Left forelimb (tissue), 1 donor: ENCODE measurements at regions not wholly inside any gene's neighbourhood (a gene's known extent, or its start where the extent isn't known, plus 50 kb on each side); places are given as distances from the start of the nearest gene placed in this dataset.
"Not testable (repeated sequence)": the region's sequence is repeated elsewhere in the genome, so short reads cannot be mapped to it uniquely, and the experiment has no call there.

Source experiments
- DNase-seq: peaks from one replicate; pipeline ENCODE4 v3.0.0-alpha.2; 2018; ENCODE audit warnings: low spot score

DNA sequence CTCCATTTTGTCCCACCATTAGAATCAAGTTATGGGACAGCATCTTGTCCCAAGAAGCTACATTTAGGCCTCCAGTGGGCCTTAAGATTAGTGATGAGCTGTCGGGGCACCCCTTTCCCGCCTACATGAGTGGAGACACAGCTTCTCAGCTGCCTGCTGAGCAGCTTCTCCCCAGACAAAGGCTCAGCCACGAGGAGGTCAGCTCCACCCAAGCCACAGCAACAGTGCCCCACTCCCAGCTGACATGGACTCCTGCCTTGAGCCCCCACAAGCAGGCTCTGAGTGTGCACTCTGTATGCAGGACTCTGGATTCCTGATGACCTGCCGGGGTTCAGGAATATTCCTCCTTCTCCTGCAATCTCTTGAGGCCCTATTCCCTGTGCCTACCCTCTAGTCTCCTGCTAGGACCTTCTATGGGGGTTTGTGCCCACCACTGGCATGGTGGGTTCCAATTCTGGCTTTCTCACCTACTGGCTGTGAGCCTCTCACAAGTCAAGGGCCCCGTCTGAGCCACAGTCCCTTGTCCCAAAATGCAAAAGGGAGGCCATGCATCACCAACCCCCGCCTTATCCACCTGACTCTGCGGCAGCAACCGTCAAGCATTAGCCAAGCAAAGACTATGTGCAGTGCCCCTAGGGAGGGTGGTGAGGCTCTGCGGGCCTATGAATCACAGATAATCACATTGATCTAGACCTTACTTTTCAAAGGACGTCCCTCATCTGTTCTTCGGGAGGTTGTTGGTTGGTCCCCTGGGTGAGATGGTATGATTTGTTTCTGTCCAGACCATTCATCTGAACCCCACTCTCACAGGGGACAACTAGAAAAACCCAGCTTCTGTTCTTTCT, 269.1 kb downstream of the MED10 start:
- DNase-seq = no peak

GRCh38 chr5:6108540-6108848, 269.9 kb downstream of the MED10 start:
- no peak for DNase-seq

- no peak for DNase-seq
Observed at GRCh38 chr5:6107675-6108539, 270.4 kb downstream of the MED10 start.

- DNase-seq = no peak
Observed at GRCh38 chr5:6106756-6107155, 271.6 kb downstream of the MED10 start.

GRCh38 chr5:6105320-6105719, 273.0 kb downstream of the MED10 start:
- no peak for DNase-seq

DNA sequence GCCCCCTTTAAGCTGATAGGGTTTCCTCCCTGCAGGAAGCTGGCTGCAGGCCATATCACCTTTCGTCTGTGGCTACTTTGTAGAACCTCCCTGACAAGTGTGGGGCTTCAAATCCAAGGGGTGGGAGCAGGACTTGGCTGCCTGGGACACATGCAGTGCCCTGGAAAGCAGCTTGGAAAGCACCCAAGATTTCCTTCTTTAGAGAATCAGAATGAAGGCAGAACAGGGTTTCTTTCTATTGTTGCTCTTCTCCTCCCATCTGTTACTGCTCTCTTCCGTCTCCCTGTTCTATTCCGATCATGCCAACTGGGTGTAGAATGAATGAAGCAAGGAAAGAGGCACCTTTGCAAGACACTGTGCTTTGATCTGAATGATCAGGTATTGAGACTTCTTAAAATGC, 282.2 kb downstream of the MED10 start:
- no peak for DNase-seq

- not testable (repeated sequence) for DNase-seq
Observed at GRCh38 chr5:6094180-6094579, 284.2 kb downstream of the MED10 start.

GRCh38 chr5:6090838-6091237, 287.5 kb downstream of the MED10 start:
- DNase-seq = no peak

- no peak for DNase-seq
Observed at GRCh38 chr5:6090079-6090654, 288.2 kb downstream of the MED10 start.

DNA sequence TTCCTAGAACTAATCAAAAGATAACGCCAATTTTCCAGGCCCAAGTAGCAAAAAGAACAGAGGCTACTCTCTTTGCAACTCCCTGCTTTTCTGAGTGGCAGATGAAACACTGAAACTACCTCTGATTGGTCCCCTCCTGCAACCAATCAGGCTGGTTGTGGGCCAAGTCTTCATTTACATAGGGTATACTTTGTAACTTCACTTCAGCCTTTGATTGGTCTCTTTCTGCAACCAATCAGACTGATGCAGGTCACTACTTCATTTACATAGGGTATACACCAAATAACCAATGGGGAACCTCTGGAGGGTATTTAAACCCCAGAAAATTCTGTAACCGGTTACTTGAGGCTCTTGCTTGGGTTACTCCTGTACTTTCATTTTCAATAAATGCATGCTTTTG, 289.6 kb downstream of the MED10 start:
- no peak for DNase-seq

- DNase-seq = no peak
Observed at GRCh38 chr5:6087576-6087975, 290.8 kb downstream of the MED10 start.

GRCh38 chr5:6086871-6087270, 291.5 kb downstream of the MED10 start:
- no peak for DNase-seq

GRCh38 chr5:6085341-6085860, 292.9 kb downstream of the MED10 start:
- DNase-seq = no peak

DNA sequence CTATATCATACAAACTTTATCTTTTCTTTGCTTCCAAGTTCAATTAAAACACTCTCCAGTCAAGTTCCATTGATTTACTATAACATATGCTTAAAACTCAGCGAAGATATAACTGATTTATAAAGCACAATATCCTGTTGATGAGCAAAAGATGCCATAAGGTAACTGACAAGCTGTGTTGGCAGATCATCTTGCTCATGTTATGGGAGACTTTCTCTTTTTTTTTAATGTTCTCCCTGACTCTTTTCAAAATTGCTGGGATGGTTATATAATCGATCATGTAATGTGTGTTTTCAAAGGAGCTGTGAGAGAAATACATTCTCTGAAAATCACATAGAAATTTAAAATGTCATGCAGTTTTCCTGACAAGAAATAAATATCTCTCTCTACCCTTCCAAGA, 293.5 kb downstream of the MED10 start:
- DNase-seq = no peak

DNA sequence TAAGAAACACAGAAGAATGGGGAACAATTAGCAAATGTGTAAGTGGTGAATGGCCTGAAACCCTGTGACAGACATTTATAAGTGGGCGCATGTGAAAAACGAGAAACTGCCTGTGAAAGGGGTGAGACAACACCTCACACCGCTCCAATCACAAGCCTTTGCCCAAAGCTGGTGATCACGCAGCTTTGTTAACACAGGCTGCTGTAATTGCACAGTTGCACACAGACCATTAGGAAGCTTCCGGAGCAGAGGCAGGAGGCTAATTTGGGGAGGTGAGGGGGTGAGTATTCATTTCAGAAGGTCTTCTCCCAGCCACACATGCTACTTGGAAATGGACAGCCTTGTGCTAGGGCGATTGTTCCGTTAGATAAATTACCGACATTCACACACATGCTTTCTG, 294.0 kb downstream of the MED10 start:
- no peak for DNase-seq

- no peak for DNase-seq
Observed at GRCh38 chr5:6083311-6083978, 294.9 kb downstream of the MED10 start.

- DNase-seq = no peak
Observed at GRCh38 chr5:6082685-6083084, 295.7 kb downstream of the MED10 start.

- no peak for DNase-seq
Observed at GRCh38 chr5:6081727-6082210, 296.6 kb downstream of the MED10 start.

- no peak for DNase-seq
Observed at GRCh38 chr5:6080930-6081726, 297.2 kb downstream of the MED10 start.

GRCh38 chr5:6080436-6080835, 297.9 kb downstream of the MED10 start:
- no peak for DNase-seq

- no peak for DNase-seq
Observed at GRCh38 chr5:6078881-6079280, 299.5 kb downstream of the MED10 start.
